ENCODE measurements at regions not wholly inside any gene's neighbourhood (a gene's known extent, or its start where the extent isn't known, plus 50 kb on each side); places are given as distances from the start of the nearest gene placed in this dataset.

DNA sequence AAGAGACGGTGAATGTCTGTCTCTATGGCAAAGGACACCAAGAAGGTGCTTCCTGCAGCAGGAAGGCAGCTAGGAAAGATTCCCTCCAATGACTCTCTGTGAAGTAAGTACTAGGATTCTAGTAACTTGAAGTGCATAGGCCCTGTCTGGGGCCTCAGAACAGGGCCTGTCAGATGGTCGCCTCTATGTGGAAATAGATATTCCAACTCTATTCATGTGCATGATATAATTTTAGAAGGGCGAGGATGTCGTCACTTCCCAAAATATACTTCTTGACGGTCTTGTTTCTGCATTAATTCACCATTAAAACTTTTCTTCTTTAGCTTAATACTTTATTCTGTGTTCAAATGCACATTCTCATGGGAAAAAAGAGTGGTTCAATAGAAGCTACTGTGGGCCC lies 167.0 kb downstream of the TLE3 start:
- TF ChIP-seq RAD21 (IDR thresholded peaks at IDR 0.05; ENCODE audit: low read depth) (no peak), ZBTB7A (IDR thresholded peaks at IDR 0.05; ENCODE audit: low read depth) (no peak), CREB1 (IDR thresholded peaks at IDR 0.05; ENCODE audit: low read depth) (no peak), YY1 (IDR thresholded peaks at IDR 0.05; ENCODE audit: low read depth) (no peak), TCF12 (IDR thresholded peaks at IDR 0.05; ENCODE audit: low read depth) (no peak)

All from Ishikawa (cell line).